SH-SY5Y (cell line): ENCODE measurements at regions not wholly inside any gene's neighbourhood (a gene's known extent, or its start where the extent isn't known, plus 50 kb on each side); places are given as distances from the start of the nearest gene placed in this dataset.

ENCODE experiments used
- GATA2 ChIP-seq: IDR thresholded peaks from 2 replicates; pipeline ENCODE4 v1.6.1; 2011; ENCODE audit warnings: mild to moderate bottlenecking, low read depth, low read length
- GATA3 ChIP-seq: IDR thresholded peaks from 2 replicates; pipeline ENCODE4 v1.6.1; 2011; ENCODE audit warnings: low read depth, mild to moderate bottlenecking, low read length, moderate library complexity

- no peak for TF ChIP-seq GATA2
- TF ChIP-seq GATA3, result no peak
These were observed 330.4 kb upstream of the FAM98A start for GRCh38 chr2:33929467-33929866.
